Stimulated activated CD4-positive, alpha-beta T cell treated with anti-CD3 and anti-CD28 coated beads, Interleukin-4, amount 100 ng/mL, for 48 hours (primary cell): ENCODE measurements at regions not wholly inside any gene's neighbourhood (a gene's known extent, or its start where the extent isn't known, plus 50 kb on each side); places are given as distances from the start of the nearest gene placed in this dataset.

Source experiments
- DNase-seq, 2 donors: peaks; one replicate each; pipeline ENCODE4 v3.0.0-alpha.2; 2020; ENCODE audit warnings: low read depth in 2 of 2

DNA sequence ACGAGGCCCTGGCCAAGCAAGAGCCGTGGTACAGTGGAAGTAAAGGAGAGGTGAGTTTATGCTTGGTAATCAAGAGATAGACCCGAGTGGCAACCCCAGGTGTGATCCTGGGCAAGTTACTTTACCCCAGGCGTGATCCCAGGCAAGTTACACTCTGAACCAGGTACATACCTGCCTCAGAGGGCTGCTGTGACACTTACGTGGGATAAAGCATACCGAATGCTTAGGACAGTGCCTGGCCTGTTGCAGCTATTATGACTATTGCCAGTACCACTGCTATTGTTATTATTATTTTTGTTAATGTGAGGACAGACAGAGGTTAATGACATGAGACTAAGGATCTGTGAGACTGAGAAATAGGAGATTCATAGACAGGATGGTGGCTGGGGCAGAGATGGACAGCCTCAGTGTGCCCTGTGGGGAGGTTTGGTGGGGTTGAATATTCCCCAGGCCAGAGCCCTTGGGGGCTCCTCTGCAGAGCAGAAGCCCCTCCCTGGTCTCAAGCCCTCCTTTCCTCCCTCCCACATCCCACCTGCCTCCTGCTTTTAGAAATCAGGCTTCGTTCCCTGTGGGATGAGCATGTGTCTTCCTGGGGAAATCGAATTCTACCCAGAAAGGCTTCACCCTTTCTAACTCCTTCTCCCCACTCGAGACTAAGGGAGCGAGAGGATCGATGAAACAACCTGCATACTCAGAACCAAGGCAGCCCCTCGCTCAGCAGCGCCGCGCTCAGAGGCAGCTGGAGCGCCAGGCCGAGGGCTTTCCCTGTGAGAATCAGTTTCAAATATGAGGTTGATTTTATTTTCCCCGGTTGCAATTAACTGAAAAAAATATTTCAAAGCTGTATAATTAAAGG, 62.0 kb upstream of the SIX3 start:
- no peak for DNase-seq

DNA sequence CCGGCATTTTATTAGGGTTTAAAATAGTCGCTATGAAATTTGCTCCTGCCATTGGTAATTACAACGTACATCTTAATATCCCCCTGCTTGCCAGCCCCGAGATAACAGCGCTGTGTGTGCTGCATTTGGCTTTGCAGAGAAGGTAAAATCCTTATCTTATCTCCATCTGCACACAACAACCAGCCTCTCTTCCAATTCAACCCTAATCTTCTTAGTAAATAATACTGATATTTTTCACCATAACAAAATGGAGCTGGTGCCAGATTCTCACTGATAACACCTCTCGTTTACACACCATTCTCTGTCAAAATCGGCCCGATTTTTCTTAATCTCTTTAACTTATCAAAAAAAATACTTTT, 61.4 kb upstream of the SIX3 start:
- no peak for DNase-seq

DNA sequence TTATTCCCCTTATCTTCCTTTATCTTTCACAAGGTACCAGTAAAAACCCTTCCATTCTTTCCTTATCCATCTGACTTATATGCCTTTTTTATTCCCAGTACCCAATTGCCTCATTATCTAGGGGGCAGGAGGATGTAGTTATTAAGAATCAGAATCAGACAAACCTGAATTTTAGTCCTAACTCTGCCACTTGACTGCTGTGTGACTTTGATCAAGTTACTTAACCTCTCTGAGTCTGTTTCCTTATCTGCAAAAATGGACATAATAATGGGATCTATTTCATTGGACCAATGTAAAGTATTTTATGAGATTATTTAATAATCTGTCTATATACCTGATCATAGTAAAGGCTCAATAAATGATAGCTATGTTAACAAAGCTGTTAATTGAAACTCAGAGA, 59.6 kb upstream of the SIX3 start:
- DNase-seq: no peak

DNA sequence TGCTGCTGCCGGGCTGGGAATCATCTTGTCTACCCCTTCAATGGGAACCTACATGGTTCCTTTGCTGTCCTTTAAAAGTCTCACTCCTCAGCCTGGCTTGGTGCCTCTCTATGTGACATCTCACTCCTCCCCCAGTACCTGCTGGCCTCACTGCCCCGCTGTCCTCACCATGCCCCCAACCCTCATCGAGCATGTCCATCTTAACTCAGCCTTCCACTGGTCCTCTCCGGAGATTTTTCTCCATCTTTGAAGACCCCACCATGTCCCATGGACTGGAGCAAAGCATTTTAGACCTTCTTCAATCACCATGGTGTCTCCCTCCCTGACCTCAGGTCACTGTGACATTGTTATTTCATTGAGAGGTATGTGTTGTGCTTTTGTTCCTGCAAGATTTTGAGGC, 58.1 kb upstream of the SIX3 start:
- DNase-seq: no peak

DNA sequence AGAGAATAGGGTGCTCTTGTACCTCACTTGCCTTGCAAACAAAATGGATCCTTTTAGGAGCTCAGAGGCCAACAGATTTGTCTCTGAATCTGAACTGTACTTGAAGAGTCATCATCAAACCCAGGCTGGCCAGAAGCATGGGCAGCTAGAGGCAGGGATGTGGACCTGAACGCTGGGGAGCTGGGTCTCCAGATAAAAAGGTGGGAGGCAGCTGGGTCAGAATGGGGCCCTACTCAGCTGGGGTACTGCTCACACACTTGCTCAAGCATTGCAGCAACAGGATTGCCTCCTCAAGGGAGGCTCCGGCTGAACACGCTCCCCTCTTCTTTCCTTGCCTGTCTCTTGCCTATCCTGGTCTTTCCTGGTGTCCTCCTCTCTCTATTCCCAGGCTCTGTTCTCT, 57.3 kb upstream of the SIX3 start:
- DNase-seq: no peak

DNA sequence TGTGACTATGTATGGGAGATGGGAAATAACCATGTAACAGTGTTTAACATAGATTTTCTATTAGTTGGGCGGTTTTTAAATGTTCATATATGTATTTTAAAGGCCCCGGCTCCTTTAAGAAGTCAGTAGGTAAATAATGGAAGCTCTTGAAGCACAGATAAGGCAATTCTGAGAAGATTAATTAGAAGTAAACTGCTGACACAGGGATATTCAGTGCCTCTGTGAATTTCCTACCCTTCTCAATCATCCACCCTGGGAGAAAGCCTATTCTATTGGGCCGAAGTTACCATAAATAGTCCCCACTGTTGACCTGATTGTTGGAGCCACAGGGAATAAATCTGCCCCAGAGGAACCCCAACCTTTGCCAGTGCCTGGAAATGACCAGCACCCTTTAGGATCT, 56.8 kb upstream of the SIX3 start:
- no peak for DNase-seq

DNA sequence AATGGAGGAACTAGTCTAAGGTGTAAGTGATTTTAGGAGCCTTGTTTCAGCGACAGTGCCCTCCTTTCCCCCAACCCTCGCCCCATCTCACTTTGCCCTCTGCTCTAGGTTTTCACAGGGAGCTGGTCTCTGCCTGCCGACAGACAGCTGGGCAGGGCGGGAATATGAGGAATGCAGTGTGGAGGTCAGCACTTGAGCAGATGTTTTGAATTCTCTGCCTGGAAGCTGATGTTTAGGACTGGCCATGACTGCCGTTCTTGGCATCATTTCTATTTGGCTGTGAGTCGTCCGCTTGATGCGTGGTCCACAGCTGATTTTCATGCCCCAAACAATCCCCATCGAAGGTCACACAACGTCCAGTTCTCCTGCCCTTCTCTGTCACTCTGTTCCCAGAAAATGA, 55.1 kb upstream of the SIX3 start:
- no peak for DNase-seq

DNA sequence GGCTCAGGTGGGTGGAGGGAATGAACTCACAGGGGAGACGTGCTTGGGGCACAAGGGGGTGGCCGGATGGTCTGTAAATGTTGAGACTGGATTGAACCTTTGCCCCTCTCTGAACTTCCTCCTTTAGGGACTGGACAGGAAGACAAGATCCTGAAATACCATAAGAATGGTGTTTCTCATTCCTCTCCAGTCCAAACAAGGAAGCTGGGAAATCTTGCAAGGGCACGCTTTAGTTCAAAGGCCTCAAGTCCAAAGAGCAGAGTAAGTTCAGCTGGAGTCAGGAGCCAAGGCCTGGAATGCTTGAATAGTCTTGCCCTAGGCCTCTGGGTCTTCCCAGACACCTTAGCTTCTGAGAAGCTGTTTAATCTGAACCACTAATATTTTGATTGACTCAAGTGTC, 52.4 kb upstream of the SIX3 start:
- no peak for DNase-seq
